Activated naive CD4-positive, alpha-beta T cell treated with anti-CD3 and anti-CD28 coated beads, Interleukin-2, amount 50 U/mL, for 24 hours (primary cell): ENCODE measurements at regions not wholly inside any gene's neighbourhood (a gene's known extent, or its start where the extent isn't known, plus 50 kb on each side); places are given as distances from the start of the nearest gene placed in this dataset.

Source experiments
- H3K27ac Mint-ChIP-seq: one replicate; pipeline ENCODE4 v1.8.0; 2021; ENCODE audit warnings: mild to moderate bottlenecking, mixed read lengths
- H3K27me3 Mint-ChIP-seq: one replicate; pipeline ENCODE4 v1.8.0; 2021; ENCODE audit warnings: mixed read lengths
- H3K36me3 Mint-ChIP-seq: one replicate; pipeline ENCODE4 v1.8.0; 2021; ENCODE audit warnings: mixed read lengths
- H3K4me1 Mint-ChIP-seq: one replicate; pipeline ENCODE4 v1.8.0; 2021; ENCODE audit warnings: mixed read lengths
- H3K4me3 Mint-ChIP-seq: one replicate; pipeline ENCODE4 v1.8.0; 2021; ENCODE audit warnings: mild to moderate bottlenecking, mixed read lengths
- H3K9me3 Mint-ChIP-seq: one replicate; pipeline ENCODE4 v1.8.0; 2021; ENCODE audit warnings: mixed read lengths

- Mint-ChIP-seq H3K27me3 (no peaks in the 10 kb centered on the region), H3K27ac (no peak overlapping the region), H3K9me3 (no peaks in the 10 kb centered on the region), H3K36me3 (no peaks in the 10 kb centered on the region), H3K4me3 (no peak overlapping the region), H3K4me1 (no peaks in the 10 kb centered on the region)
Measured at GRCh38 chr3:106673926-106674569, 703.2 kb upstream of the CCDC54 start.

DNA sequence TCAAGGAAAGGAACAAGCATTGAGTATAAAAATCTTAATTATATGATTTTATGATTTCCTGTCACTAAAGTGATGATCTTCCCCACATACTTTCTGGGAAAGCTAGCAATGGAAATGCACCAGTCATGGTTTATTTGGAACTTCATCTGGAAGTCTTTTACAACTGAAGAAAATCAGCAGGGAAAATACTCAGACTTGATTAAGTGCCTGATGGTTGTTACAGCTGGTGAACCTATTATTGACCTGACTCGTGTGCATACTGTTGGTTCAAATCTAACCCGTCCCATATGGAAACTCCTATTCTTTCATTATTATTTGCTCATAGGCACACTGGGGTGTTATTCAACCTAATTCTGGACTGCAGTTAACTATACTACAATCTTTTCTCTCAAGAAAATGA lies 701.8 kb upstream of the CCDC54 start:
- Mint-ChIP-seq H3K9me3 (no peaks in the 10 kb centered on the region), H3K36me3 (no peaks in the 10 kb centered on the region), H3K27me3 (no peaks in the 10 kb centered on the region), H3K27ac (no peak overlapping the region), H3K4me1 (no peaks in the 10 kb centered on the region), H3K4me3 (no peak overlapping the region)

- no peaks in the 10 kb centered on the region for H3K9me3 Mint-ChIP-seq
- no peaks in the 10 kb centered on the region for H3K36me3 Mint-ChIP-seq
- no peak overlapping the region for H3K27ac Mint-ChIP-seq
- H3K27me3 Mint-ChIP-seq: no peaks in the 10 kb centered on the region
- H3K4me1 Mint-ChIP-seq: no peaks in the 10 kb centered on the region
- no peak overlapping the region for H3K4me3 Mint-ChIP-seq
Measured at GRCh38 chr3:106678657-106679390, 698.4 kb upstream of the CCDC54 start.

DNA sequence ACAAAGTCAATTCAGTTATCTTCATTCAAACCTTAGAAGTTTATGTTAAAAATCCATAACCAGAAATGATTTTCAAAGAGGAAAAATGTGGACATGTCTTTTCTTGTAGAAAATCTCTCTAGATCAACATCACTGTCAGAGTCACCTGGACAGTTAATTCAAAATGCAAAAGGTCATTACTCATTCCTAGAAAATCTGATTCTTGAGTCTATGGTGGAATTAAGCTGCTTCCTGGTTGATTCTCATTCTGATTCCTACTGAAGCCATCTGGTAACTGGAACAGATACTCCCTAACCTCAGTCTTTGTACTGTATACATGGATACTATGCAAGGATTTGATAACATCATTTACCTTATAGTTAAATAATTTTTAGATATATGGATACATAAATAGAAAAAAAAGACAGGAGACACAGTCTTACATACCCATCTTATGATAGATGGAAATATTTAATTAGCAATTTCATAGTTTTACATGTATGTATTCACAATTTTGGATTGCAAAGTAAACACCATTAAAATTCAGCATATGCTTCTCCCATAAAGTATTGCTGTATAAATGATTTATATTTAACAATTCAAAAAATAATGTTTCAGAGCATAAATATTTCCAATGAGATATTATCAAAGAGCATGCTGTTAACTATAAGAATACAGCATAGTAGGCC lies 693.2 kb upstream of the CCDC54 start:
- Mint-ChIP-seq H3K27ac (no peak overlapping the region), H3K27me3 (no peaks in the 10 kb centered on the region), H3K4me1 (no peaks in the 10 kb centered on the region), H3K9me3 (no peaks in the 10 kb centered on the region), H3K4me3 (no peak overlapping the region), H3K36me3 (no peaks in the 10 kb centered on the region)

DNA sequence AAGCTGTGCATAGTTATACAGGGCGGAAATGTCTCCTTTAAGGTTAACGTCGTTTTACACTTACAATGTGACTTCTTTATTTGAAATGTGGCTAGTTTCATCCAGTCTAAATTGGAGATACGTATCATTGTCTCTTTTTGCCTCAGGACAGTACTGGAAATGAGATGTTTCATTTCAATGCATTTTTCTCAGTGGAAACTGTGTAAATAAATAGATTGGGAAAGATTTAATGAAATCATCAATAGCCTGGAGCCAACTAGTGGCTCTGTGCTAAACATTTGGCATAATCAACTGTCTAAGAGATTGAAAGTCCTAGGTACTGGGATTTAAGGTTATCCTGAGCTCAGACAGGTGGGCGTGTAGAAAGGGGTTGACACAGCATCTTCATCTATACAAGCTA lies 691.5 kb upstream of the CCDC54 start:
- H3K27me3 Mint-ChIP-seq: no peaks in the 10 kb centered on the region
- no peak overlapping the region for H3K4me3 Mint-ChIP-seq
- H3K4me1 Mint-ChIP-seq: no peaks in the 10 kb centered on the region
- H3K36me3 Mint-ChIP-seq: no peaks in the 10 kb centered on the region
- no peaks in the 10 kb centered on the region for H3K9me3 Mint-ChIP-seq
- H3K27ac Mint-ChIP-seq: no peak overlapping the region

DNA sequence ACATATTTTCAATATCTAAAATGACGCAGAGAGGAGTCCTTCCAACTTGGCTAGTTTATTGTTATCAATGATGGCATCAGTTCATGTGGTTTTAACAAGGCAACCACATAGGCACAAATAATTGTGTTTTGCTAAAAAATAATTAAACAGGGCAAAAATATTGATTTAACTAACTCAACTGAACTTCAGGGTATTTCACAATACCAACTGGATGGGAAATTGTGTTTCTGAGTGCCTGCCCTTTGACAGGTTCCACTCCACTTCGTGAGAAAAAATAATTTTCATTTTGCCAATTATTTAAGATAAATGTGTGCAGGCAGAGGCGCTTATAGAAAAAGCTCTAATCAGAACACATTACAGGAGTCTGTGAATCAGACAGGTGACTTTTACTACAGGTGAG lies 689.3 kb upstream of the CCDC54 start:
- H3K9me3 Mint-ChIP-seq: no peaks in the 10 kb centered on the region
- H3K4me3 Mint-ChIP-seq: no peak overlapping the region
- H3K27me3 Mint-ChIP-seq: no peaks in the 10 kb centered on the region
- no peaks in the 10 kb centered on the region for H3K4me1 Mint-ChIP-seq
- H3K27ac Mint-ChIP-seq: no peak overlapping the region
- H3K36me3 Mint-ChIP-seq: no peaks in the 10 kb centered on the region

- Mint-ChIP-seq H3K27ac (no peak overlapping the region), H3K4me3 (no peak overlapping the region), H3K27me3 (no peaks in the 10 kb centered on the region), H3K4me1 (no peaks in the 10 kb centered on the region), H3K9me3 (no peaks in the 10 kb centered on the region), H3K36me3 (no peaks in the 10 kb centered on the region)
Measured at GRCh38 chr3:106688464-106688863, 688.8 kb upstream of the CCDC54 start.

DNA sequence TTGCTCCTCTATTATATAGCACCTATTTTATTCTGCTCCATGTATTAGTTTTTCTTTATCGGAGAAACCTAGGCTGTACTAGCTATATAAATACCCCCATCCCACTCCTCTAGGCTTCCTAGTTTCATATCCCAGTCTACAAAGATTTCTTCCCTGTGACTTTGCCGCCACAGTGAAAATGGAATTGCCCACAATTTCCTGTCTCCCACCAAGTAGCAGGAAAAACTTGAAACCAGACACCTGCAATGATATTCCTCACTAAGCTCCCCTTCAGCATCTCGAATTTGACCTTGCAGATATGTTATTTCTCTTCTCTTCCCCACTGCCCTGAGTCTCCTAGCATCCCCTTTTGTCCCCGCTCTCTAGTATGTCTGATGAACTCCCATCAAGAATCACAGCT lies 685.8 kb upstream of the CCDC54 start:
- Mint-ChIP-seq H3K4me3 (no peak overlapping the region), H3K9me3 (no peaks in the 10 kb centered on the region), H3K27me3 (no peaks in the 10 kb centered on the region), H3K27ac (no peak overlapping the region), H3K36me3 (no peaks in the 10 kb centered on the region), H3K4me1 (no peaks in the 10 kb centered on the region)

DNA sequence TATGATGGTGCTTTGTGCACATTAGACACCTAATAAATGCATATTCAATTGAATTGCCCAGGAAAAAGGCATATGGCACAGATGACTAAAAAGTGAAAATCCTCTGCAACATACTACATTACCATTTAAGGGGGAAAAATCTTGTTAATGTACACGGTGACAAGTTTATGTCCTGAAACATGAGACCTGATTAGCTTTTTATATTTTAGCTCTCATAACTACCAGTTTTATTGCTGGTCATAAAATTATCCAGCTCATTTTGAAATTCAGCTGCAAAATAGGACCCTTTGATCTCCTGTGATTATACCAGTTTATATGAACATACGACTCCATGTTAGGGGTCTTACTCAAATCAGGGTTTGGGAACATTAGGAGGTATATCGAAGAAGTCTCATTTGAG lies 684.6 kb upstream of the CCDC54 start:
- Mint-ChIP-seq H3K4me3 (no peak overlapping the region), H3K27me3 (no peaks in the 10 kb centered on the region), H3K4me1 (no peaks in the 10 kb centered on the region), H3K27ac (no peak overlapping the region), H3K9me3 (no peaks in the 10 kb centered on the region), H3K36me3 (no peaks in the 10 kb centered on the region)

DNA sequence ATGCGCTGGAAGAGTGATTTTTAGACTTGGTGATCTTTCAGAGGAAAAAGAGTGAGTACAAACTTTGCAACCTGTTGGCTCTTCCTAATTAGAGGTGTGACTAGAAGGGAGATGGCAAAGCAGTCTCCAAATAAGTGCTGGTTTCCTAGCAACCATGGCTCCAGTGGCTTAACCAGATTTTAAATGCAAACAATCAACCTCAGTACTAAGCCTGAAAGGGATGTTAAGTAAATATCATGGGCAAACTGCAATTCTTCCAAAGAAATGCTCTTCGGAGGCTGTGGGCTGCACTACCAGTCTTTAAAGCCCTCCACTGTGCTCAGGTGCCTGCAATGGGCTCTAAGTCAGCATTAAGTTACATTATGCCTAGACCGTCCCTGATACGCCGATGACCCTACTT lies 678.1 kb upstream of the CCDC54 start:
- Mint-ChIP-seq H3K4me1 (no peaks in the 10 kb centered on the region), H3K9me3 (no peaks in the 10 kb centered on the region), H3K27me3 (no peaks in the 10 kb centered on the region), H3K27ac (no peak overlapping the region), H3K36me3 (no peaks in the 10 kb centered on the region), H3K4me3 (no peak overlapping the region)

DNA sequence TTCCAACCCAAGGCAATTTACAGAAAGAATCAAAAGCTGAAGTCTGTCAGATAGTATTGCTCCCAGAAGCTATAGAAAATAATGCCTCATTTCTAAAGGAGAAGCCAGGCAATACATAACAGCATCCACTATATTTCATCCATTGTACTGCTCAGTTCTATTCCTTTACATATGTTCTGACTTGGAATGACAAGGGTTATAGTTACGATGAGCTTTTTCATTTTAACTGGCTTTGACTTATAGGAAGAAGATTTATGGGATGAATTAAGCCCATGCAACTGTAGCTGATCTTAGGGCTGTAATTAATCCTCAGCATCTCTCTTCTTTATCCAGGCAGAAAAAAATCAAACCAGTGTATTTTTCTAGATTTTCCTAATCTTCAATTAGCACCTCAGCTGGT lies 676.3 kb upstream of the CCDC54 start:
- no peaks in the 10 kb centered on the region for H3K27me3 Mint-ChIP-seq
- H3K4me3 Mint-ChIP-seq: no peak overlapping the region
- H3K9me3 Mint-ChIP-seq: no peaks in the 10 kb centered on the region
- H3K4me1 Mint-ChIP-seq: no peaks in the 10 kb centered on the region
- no peak overlapping the region for H3K27ac Mint-ChIP-seq
- H3K36me3 Mint-ChIP-seq: no peaks in the 10 kb centered on the region

GRCh38 chr3:106703524-106703923 lies 673.7 kb upstream of the CCDC54 start:
- H3K9me3 Mint-ChIP-seq: no peaks in the 10 kb centered on the region
- no peaks in the 10 kb centered on the region for H3K27me3 Mint-ChIP-seq
- no peak overlapping the region for H3K4me3 Mint-ChIP-seq
- H3K27ac Mint-ChIP-seq: no peak overlapping the region
- no peaks in the 10 kb centered on the region for H3K4me1 Mint-ChIP-seq
- H3K36me3 Mint-ChIP-seq: no peaks in the 10 kb centered on the region

DNA sequence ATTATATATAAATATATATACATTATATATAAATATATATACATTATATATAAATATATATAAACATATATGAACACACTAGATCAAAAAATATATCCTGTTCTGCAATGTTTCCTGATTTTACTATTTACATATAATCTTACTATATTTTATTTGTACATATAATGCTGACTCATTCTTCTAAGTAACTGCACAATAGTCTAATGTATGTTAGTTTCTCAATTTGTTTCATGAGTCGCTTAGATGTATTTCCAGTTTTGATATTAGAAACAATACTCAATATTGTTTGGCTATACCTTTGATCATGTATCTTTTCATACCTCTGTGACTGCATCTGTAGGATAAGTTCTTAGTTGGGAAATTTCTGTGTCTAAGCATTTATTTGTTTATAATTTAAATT lies 669.9 kb upstream of the CCDC54 start:
- Mint-ChIP-seq H3K4me3 (no peak overlapping the region), H3K4me1 (no peaks in the 10 kb centered on the region), H3K36me3 (no peaks in the 10 kb centered on the region), H3K27ac (no peak overlapping the region), H3K27me3 (no peaks in the 10 kb centered on the region), H3K9me3 (no peaks in the 10 kb centered on the region)

- no peaks in the 10 kb centered on the region for H3K4me1 Mint-ChIP-seq
- H3K9me3 Mint-ChIP-seq: no peaks in the 10 kb centered on the region
- H3K4me3 Mint-ChIP-seq: no peak overlapping the region
- H3K27ac Mint-ChIP-seq: no peak overlapping the region
- no peaks in the 10 kb centered on the region for H3K27me3 Mint-ChIP-seq
- no peaks in the 10 kb centered on the region for H3K36me3 Mint-ChIP-seq
Measured at GRCh38 chr3:106710596-106710995, 666.6 kb upstream of the CCDC54 start.

- Mint-ChIP-seq H3K4me1 (no peaks in the 10 kb centered on the region), H3K9me3 (no peaks in the 10 kb centered on the region), H3K27ac (no peak overlapping the region), H3K27me3 (no peaks in the 10 kb centered on the region), H3K36me3 (no peaks in the 10 kb centered on the region), H3K4me3 (no peak overlapping the region)
Measured at GRCh38 chr3:106711650-106712049, 665.6 kb upstream of the CCDC54 start.

DNA sequence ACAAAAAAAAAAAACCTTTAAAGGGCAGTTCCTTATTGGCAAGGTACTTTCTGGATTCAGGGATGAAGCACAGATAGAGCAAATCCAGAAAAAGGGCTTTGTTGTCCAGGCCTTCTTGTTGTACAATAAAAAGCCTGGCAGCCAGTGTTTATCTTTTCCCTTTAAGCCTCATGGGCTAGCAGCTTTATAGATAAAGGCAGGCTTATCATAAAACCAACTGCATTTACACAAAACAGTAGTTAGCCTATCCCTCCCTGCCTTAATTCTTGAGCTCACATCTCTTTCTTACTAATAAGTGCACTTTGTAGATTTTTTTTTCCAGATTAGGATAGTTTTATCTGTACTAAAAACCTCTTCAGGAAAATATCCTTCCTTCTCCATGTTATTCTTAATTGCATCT lies 662.8 kb upstream of the CCDC54 start:
- H3K27me3 Mint-ChIP-seq: peaks cover 2% of the 10 kb centered on the region
- no peaks in the 10 kb centered on the region for H3K4me1 Mint-ChIP-seq
- H3K27ac Mint-ChIP-seq: no peak overlapping the region
- no peaks in the 10 kb centered on the region for H3K36me3 Mint-ChIP-seq
- H3K9me3 Mint-ChIP-seq: no peaks in the 10 kb centered on the region
- no peak overlapping the region for H3K4me3 Mint-ChIP-seq
